NCI-H1694 treated with DMSO at 0.1 percent for 48 hours (cell line): ENCODE measurements at regions not wholly inside any gene's neighbourhood (a gene's known extent, or its start where the extent isn't known, plus 50 kb on each side); places are given as distances from the start of the nearest gene placed in this dataset.
"Not testable (repeated sequence)": the region's sequence is repeated elsewhere in the genome, so short reads cannot be mapped to it uniquely, and the experiment has no call there.

Experiments
- DNase-seq: peaks from one replicate; lab custom pipeline; 2025; lab: John Stamatoyannopoulos, UW

DNA sequence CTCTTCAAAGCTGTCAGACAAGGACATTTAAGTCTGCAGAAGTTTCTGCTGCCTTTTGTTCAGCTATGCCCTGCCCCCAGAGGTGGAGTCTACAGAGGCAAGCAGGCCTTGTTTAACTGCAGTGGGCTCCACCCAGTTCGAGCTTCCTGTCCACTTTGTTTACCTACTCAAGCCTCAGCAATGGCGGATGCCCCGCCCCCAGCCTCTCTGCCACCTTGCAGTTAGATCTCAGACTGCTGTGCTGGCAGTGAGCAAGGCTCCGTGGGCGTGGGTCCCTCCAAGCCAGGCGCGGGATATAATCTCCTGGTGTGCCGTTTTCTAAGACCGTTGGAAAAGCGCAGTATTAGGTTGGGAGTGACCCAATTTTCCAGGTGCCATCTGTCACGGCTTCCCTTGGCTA is 144.5 kb upstream of the GOT2 start:
- not testable (repeated sequence) for DNase-seq

DNA sequence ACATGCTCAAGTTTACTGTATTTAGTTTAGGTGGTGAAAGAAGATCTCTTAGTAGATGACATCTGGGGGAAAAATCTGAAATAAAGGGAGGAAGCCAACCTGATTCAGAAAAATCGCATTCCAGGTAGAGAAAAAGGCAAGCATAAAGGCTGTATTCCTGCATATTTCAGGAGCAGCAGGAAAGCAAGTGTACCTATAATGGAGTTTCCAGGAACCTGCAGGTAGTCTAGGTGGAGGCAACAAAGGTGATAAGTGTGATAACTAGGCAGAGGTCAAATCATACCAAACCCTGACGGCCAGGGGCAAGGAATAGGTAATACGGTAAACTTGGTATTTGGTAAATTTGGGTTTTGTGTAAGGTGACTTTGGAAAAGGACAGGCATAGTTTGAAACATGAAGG is 132.8 kb upstream of the GOT2 start:
- no peak for DNase-seq

DNA sequence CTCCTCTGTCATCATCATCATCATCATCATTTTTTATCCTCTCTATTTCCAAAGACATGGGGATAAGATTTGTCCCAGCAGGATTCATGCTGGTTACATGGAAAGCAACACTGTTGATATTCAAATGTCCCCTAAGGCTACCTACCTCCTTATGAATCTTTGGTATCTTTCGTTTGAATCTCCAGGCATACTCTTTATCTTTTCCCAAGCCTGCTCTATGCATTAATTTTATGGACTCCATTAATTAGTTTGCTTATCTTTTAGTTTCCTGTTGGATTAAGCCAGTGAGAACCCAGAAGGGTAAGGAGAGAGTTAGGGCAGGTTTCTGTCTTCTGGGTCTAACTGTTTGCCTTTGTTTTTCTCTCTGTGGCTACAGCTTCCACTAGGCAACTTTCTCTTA is 129.6 kb upstream of the GOT2 start:
- DNase-seq, result no peak

GRCh38 chr16:58863042-58863441 is 128.9 kb upstream of the GOT2 start:
- DNase-seq, result no peak

DNA sequence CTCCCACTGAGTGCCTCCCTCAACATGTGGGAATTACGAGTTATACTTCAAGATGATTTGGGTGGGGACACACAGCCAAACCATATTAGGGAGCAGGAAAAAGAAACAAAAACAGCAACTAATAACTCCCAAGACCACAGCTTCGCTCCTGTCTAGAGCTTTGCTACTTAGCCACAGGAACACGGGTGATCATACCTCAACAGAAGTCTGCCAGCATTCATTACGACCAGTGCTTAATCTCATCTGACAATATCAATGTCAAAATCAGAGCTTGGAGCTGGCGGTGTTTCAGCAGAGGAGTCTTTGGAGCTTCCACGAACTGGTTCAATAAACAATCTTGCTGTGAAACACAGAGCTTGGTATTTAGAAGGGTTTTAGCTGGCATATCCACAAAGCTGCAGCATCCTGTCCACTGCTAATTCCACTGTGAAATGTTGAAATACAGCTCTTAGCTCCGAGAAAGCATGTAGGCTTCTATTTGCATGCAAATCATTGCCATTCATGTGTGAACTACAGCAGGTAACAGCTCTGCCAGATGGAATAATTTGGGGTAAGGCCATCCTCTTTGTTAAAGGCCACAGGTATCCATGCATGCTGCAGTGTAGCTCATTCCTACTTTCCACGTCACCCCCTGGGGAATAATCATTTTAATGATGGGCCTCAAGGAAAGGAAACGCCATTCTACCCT is 128.4 kb upstream of the GOT2 start:
- no peak for DNase-seq

GRCh38 chr16:58859958-58860669 is 126.0 kb upstream of the GOT2 start:
- no peak for DNase-seq

- DNase-seq, result not testable (repeated sequence)
These were observed 124.5 kb upstream of the GOT2 start for GRCh38 chr16:58858577-58858976.

GRCh38 chr16:58855291-58855863 is 121.3 kb upstream of the GOT2 start:
- DNase-seq, result no peak

DNA sequence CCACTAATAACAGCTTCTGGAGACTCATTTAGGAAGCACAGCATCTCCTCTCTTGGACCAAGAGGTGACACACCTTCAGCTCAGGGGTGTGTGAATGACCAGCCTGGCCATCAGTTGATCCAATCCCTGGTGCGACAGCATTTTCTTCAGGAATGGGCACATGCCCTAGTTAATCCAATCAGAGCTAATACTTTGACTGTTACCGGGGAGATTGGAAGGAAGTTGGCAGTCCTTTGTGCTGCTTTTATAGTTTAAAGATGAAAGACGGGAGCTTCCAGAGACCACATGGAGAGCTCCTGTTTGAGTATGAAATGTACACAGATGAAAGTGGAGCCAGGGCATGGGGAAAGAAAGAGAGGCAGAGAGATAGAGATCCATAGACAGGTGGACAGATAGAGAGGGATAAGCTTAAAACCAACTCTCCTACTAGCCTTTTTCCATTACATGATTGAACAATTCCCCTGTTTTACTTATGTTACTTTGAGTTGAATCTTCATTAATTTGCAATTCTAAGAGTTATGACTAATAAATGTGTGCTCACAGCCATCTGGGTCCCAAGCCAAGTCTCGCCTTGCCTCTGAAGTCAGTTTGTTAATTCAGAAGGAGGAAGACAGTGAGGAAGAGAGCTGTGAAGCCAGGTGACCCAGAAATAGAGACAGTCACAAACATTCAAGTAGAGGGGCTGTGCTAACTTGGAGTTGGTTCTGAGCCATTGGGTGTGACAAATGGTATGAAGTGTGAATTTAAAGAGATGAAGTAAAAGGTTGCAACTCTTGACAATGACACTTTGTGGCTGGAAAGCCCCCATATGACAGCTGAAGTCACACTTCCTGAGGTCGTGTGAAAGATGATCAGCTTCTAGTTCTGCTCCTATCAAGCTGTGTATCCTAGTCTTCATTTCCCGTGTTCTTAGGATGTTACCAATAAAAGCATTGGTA is 120.0 kb upstream of the GOT2 start:
- no peak for DNase-seq

GRCh38 chr16:58850678-58851020 is 116.5 kb upstream of the GOT2 start:
- no peak for DNase-seq

GRCh38 chr16:58850019-58850677 is 116.0 kb upstream of the GOT2 start:
- DNase-seq, result no peak

- DNase-seq, result no peak
These were observed 114.5 kb upstream of the GOT2 start for GRCh38 chr16:58848662-58849002.

DNA sequence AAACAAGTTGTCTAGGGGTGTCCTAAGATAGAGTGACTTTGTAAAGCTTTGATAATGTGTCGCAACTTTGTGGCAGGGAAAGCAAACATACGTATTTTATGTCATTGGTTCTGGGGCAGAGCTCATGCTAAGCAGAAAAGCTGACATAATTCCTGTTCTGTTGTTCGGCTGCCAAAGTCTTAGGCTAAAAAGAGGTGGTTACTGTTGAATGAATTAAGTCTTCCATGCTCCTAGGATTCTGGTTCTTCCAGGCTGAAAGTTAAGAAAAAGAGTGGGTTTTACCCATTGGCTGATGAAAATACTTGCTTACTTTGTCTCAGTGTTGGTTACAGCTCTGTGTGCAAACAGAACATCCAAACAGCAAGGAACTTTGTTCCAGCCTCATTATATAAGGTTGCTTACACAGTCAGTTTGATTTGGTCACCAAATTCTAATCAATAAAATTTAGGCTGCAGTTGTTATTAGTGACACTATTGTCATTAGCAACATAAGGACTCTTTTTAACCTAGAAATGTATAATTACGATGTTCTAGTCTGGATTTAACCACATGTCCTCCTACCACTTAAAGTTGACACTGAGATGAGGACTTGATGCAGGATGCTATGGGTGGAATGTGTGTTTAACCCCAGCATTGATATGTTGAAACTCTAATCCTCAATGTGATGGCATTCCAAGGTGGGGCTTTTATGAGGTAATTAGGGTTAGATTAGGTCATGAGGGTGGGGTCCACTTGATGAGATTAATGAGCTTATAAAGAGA is 114.0 kb upstream of the GOT2 start:
- no peak for DNase-seq

GRCh38 chr16:58846226-58846625 is 112.1 kb upstream of the GOT2 start:
- DNase-seq, result not testable (repeated sequence)

DNA sequence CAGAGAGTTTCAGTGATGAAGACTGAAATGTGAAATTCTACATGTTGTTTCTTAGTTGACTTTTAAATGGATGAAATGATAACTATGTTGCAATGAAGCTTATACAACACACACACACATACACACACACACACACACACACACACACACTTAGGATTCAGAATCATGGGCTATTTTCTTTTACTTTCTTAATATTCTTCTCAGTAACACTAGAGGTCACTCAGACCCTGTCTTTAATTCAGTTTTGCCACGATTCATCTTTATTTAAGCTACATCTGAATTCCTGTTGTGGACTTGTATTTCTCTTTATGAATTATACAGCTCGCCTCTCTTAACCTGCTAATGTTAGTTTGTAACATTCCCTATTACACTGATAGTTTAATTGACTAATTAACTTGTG is 109.6 kb upstream of the GOT2 start:
- DNase-seq, result no peak

DNA sequence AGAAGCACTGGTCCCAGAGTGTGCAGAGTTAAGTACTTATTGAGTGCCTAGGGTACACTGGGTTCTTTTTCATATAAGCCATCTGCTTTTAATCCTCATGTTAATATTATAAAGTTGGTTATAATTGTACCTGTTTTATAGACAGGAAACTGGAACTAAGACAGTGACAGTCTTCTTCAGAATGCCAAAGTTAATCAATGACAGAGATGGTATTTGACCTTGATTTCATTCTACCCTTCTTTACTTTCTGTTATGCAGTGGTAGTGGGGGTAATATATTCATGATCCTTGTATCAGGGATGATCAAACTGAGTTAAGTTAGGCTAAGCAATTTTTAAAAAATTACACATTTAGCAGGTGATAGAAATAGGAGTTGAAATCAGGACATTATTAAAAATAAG is 108.6 kb upstream of the GOT2 start:
- no peak for DNase-seq

GRCh38 chr16:58842156-58842555 is 108.0 kb upstream of the GOT2 start:
- DNase-seq, result no peak

DNA sequence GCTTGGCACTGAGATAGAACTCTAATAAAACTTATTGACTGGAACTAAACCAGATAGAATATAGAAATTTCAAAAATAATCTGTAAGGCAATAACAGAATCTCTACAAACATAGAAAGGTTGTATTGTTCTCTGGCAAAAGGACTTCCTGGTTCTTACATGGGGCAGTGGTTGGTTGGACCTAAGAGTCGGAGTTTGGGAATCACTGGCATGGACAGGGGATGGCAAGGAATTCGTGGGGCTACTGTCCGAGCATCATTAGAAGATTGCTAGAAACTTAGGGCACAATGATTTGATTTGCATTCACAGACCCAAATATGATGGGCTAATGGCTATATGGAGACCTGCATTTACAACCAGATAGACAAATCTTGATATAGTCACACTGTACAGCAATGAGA is 103.8 kb upstream of the GOT2 start:
- DNase-seq, result no peak

GRCh38 chr16:58836427-58836826 is 102.3 kb upstream of the GOT2 start:
- no peak for DNase-seq

DNA sequence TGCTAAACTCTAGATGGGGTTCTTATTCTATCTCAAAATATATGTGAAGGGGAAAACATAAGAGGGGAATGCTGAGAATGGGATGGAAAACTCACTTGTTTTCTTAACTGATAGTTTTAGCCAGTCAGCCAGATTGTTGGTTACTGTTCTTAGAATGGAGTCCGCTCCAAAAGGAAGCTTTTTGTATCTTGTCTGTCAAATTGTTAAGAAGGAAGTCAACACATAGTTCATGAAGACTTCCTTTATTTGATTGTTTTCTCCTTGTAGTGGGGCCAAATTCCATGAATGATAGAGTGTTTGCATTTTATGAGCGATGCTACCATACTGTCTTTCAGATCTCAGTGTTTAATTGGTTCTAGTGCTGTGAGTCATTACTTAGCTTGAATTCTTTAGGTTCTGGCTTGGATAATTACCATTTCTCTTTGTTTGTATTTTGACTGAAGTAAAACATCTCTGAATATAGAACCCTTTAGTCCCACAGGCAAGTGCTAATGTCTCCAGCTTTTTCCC is 98.3 kb upstream of the GOT2 start:
- DNase-seq, result no peak

DNA sequence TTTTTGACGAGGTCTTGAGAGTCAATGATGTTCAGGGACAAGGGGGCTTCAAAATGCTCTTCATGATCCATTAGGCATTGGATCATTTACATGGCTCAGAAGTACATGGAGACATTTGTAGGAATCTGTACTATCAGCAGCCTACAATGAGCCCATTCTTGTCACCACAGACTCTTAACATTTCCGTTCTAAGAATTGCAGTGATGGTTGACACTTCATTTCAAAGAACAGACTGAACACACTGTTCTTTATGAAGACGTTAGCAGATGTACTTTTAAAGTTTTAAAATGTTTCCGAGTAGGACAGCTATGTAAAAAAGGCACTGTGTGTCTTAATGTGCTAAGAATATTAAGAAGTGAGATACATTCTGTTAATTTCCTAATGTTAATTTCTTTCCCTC is 97.3 kb upstream of the GOT2 start:
- DNase-seq, result no peak
